HG02588 (cell line): ENCODE measurements at regions not wholly inside any gene's neighbourhood (a gene's known extent, or its start where the extent isn't known, plus 50 kb on each side); places are given as distances from the start of the nearest gene placed in this dataset.

ENCODE experiments used
- ATAC-seq: cut with Tn5 transposase; IDR thresholded peaks from one replicate; pipeline ENCODE4 v1.9.1; 2021; ENCODE audit warnings: mild to moderate bottlenecking, moderate library complexity; ENCODE audit not compliant: unreplicated experiment

GRCh38 chr1:238088560-238089290 is 198.0 kb upstream of the ZP4 start:
- no peak for ATAC-seq

GRCh38 chr1:238073991-238074390 is 183.3 kb upstream of the ZP4 start:
- ATAC-seq, result no peak

GRCh38 chr1:238071061-238071460 is 180.3 kb upstream of the ZP4 start:
- ATAC-seq, result no peak

GRCh38 chr1:238063454-238063853 is 172.7 kb upstream of the ZP4 start:
- peak; percentile 43 for ATAC-seq

- no peak for ATAC-seq
Measured at GRCh38 chr1:238061967-238062613, 171.4 kb upstream of the ZP4 start.

GRCh38 chr1:238060061-238060460 is 169.3 kb upstream of the ZP4 start:
- ATAC-seq, result peak; percentile 42

GRCh38 chr1:238052496-238053266 is 162.0 kb upstream of the ZP4 start:
- ATAC-seq, result no peak

- no peak for ATAC-seq
Measured at GRCh38 chr1:238029126-238029525, 138.4 kb upstream of the ZP4 start.

GRCh38 chr1:238027366-238027765 is 136.6 kb upstream of the ZP4 start:
- ATAC-seq, result no peak

GRCh38 chr1:238023137-238023536 is 132.4 kb upstream of the ZP4 start:
- ATAC-seq, result no peak

GRCh38 chr1:238018214-238018613 is 127.5 kb upstream of the ZP4 start:
- no peak for ATAC-seq

GRCh38 chr1:238006779-238007178 is 116.1 kb upstream of the ZP4 start:
- no peak for ATAC-seq

- no peak for ATAC-seq
Measured at GRCh38 chr1:238005116-238005515, 114.4 kb upstream of the ZP4 start.

- ATAC-seq, result no peak
Measured at GRCh38 chr1:238001818-238002217, 111.1 kb upstream of the ZP4 start.

GRCh38 chr1:237999426-238000052 is 108.8 kb upstream of the ZP4 start:
- no peak for ATAC-seq

- no peak for ATAC-seq
Measured at GRCh38 chr1:237998581-237998980, 107.9 kb upstream of the ZP4 start.

GRCh38 chr1:237983496-237983895 is 92.8 kb upstream of the ZP4 start:
- no peak for ATAC-seq

- no peak for ATAC-seq
Measured at GRCh38 chr1:237981223-237981622, 90.5 kb upstream of the ZP4 start.

- no peak for ATAC-seq
Measured at GRCh38 chr1:237976331-237976730, 85.6 kb upstream of the ZP4 start.

GRCh38 chr1:237975903-237976302 is 85.2 kb upstream of the ZP4 start:
- ATAC-seq, result no peak

GRCh38 chr1:237975376-237975775 is 84.7 kb upstream of the ZP4 start:
- no peak for ATAC-seq
